ENCODE measurements at regions not wholly inside any gene's neighbourhood (a gene's known extent, or its start where the extent isn't known, plus 50 kb on each side); places are given as distances from the start of the nearest gene placed in this dataset.

- in situ Hi-C loops (cut with HindIII; ENCODE audit: low pct_unique_long_range_greater_than_20kb, low sequenced_read_pairs), result no loop called here
- no peak for DNase-seq (ENCODE audit: low read depth)
These were observed 310.3 kb upstream of the HS6ST1 start for GRCh38 chr2:128628996-128629395.

GRCh38 chr2:128630974-128631697 lies 312.5 kb upstream of the HS6ST1 start:
- in situ Hi-C loops (cut with HindIII; ENCODE audit: low pct_unique_long_range_greater_than_20kb, low sequenced_read_pairs), result no loop called here
- DNase-seq (ENCODE audit: low read depth), result no peak

- in situ Hi-C loops (cut with HindIII; ENCODE audit: low pct_unique_long_range_greater_than_20kb, low sequenced_read_pairs), result no loop called here
- DNase-seq (ENCODE audit: low read depth), result no peak
These were observed 313.2 kb upstream of the HS6ST1 start for GRCh38 chr2:128631698-128632500.

GRCh38 chr2:128632501-128632800 lies 313.8 kb upstream of the HS6ST1 start:
- no peak for DNase-seq (ENCODE audit: low read depth)
- in situ Hi-C loops (cut with HindIII; ENCODE audit: low pct_unique_long_range_greater_than_20kb, low sequenced_read_pairs), result no loop called here

GRCh38 chr2:128633501-128633900 lies 314.8 kb upstream of the HS6ST1 start:
- DNase-seq (ENCODE audit: low read depth), result no peak
- in situ Hi-C loops (cut with HindIII; ENCODE audit: low pct_unique_long_range_greater_than_20kb, low sequenced_read_pairs), result no loop called here

GRCh38 chr2:128635361-128635900 lies 316.8 kb upstream of the HS6ST1 start:
- no peak for DNase-seq (ENCODE audit: low read depth)

GRCh38 chr2:128636802-128637147 lies 318.1 kb upstream of the HS6ST1 start:
- no peak for DNase-seq (ENCODE audit: low read depth)
- in situ Hi-C loops (cut with HindIII; ENCODE audit: low pct_unique_long_range_greater_than_20kb, low sequenced_read_pairs), result no loop called here

More at GRCh38 chr2:128635361-128635900, 316.8 kb upstream of the HS6ST1 start:
- in situ Hi-C loops (cut with HindIII; ENCODE audit: low pct_unique_long_range_greater_than_20kb, low sequenced_read_pairs), result no loop called here

- DNase-seq (ENCODE audit: low read depth), result no peak
- in situ Hi-C loops (cut with HindIII; ENCODE audit: low pct_unique_long_range_greater_than_20kb, low sequenced_read_pairs), result no loop called here
These were observed 318.9 kb upstream of the HS6ST1 start for GRCh38 chr2:128637481-128638155.

- in situ Hi-C loops (cut with HindIII; ENCODE audit: low pct_unique_long_range_greater_than_20kb, low sequenced_read_pairs), result no loop called here
These were observed 319.9 kb upstream of the HS6ST1 start for GRCh38 chr2:128638341-128639119.

GRCh38 chr2:128639120-128639477 lies 320.4 kb upstream of the HS6ST1 start:
- in situ Hi-C loops (cut with HindIII; ENCODE audit: low pct_unique_long_range_greater_than_20kb, low sequenced_read_pairs), result no loop called here
- DNase-seq (ENCODE audit: low read depth), result no peak

More at GRCh38 chr2:128638341-128639119, 319.9 kb upstream of the HS6ST1 start:
- no peak for DNase-seq (ENCODE audit: low read depth)

- in situ Hi-C loops (cut with HindIII; ENCODE audit: low pct_unique_long_range_greater_than_20kb, low sequenced_read_pairs), result no loop called here
- no peak for DNase-seq (ENCODE audit: low read depth)
These were observed 321.0 kb upstream of the HS6ST1 start for GRCh38 chr2:128639693-128640092.

- no peak for DNase-seq (ENCODE audit: low read depth)
- in situ Hi-C loops (cut with HindIII; ENCODE audit: low pct_unique_long_range_greater_than_20kb, low sequenced_read_pairs), result no loop called here
These were observed 321.6 kb upstream of the HS6ST1 start for GRCh38 chr2:128640166-128640844.

GRCh38 chr2:128640845-128641360 lies 322.2 kb upstream of the HS6ST1 start:
- no peak for DNase-seq (ENCODE audit: low read depth)
- in situ Hi-C loops (cut with HindIII; ENCODE audit: low pct_unique_long_range_greater_than_20kb, low sequenced_read_pairs), result no loop called here

- DNase-seq (ENCODE audit: low read depth), result no peak
These were observed 322.9 kb upstream of the HS6ST1 start for GRCh38 chr2:128641421-128642080.

GRCh38 chr2:128642316-128642715 lies 323.6 kb upstream of the HS6ST1 start:
- in situ Hi-C loops (cut with HindIII; ENCODE audit: low pct_unique_long_range_greater_than_20kb, low sequenced_read_pairs), result no loop called here
- no peak for DNase-seq (ENCODE audit: low read depth)

More at GRCh38 chr2:128641421-128642080, 322.9 kb upstream of the HS6ST1 start:
- in situ Hi-C loops (cut with HindIII; ENCODE audit: low pct_unique_long_range_greater_than_20kb, low sequenced_read_pairs), result no loop called here

- DNase-seq (ENCODE audit: low read depth), result no peak
These were observed 324.2 kb upstream of the HS6ST1 start for GRCh38 chr2:128642821-128643220.

More at GRCh38 chr2:128642821-128643220, 324.2 kb upstream of the HS6ST1 start:
- in situ Hi-C loops (cut with HindIII; ENCODE audit: low pct_unique_long_range_greater_than_20kb, low sequenced_read_pairs), result no loop called here

Data from Caki2 (cell line).